ENCODE measurements at regions not wholly inside any gene's neighbourhood (a gene's known extent, or its start where the extent isn't known, plus 50 kb on each side); places are given as distances from the start of the nearest gene placed in this dataset.

- no peak for TF ChIP-seq POLR2A (IDR thresholded peaks at IDR 0.05; ENCODE audit: low read depth, low read length)
- no peak for TF ChIP-seq LARP7 (IDR thresholded peaks at IDR 0.05)
- no peak for TF ChIP-seq POLR2AphosphoS5 (IDR thresholded peaks at IDR 0.05; ENCODE audit: low read length)
- no peak for TF ChIP-seq FOS (IDR thresholded peaks at IDR 0.05; ENCODE audit: borderline replicate concordance, extremely low read depth, insufficient read length)
- TF ChIP-seq ESRRA (IDR thresholded peaks at IDR 0.05; ENCODE audit: low read length): no peak
- no peak for TF ChIP-seq CTCF (IDR thresholded peaks at IDR 0.05 in 2 of 3, conservative IDR thresholded peaks at IDR 0.05 in 1 of 3; ENCODE audit: control insufficient read depth in 2 of 3, extremely low read depth in 1 of 3, insufficient read depth in 1 of 3, low read depth in 3 of 3, low read length in 3 of 3)
- TF ChIP-seq JUNB (IDR thresholded peaks at IDR 0.05): no peak
- TF ChIP-seq SIN3A (IDR thresholded peaks at IDR 0.05; ENCODE audit: low read depth, low read length): no peak
- no peak for TF ChIP-seq NFIC (IDR thresholded peaks at IDR 0.05; ENCODE audit: low read depth, low read length)
- no peak for TF ChIP-seq RFX5 (IDR thresholded peaks at IDR 0.05; ENCODE audit: low read depth, low read length)
- no peak for TF ChIP-seq CBX3 (IDR thresholded peaks at IDR 0.05; ENCODE audit: borderline replicate concordance, low read depth)
- no peak for TF ChIP-seq TBL1XR1 (IDR thresholded peaks at IDR 0.05; ENCODE audit: low read depth, low read length)
Observed at GRCh38 chr9:571741-572140, 269.8 kb upstream of the DMRT1 start.

All from GM12878 (cell line).